HG03280 (cell line): ENCODE measurements at regions not wholly inside any gene's neighbourhood (a gene's known extent, or its start where the extent isn't known, plus 50 kb on each side); places are given as distances from the start of the nearest gene placed in this dataset.
"Not testable (repeated sequence)": the region's sequence is repeated elsewhere in the genome, so short reads cannot be mapped to it uniquely, and the experiment has no call there.

Experiments
- ATAC-seq: cut with Tn5 transposase; IDR thresholded peaks from one replicate; pipeline ENCODE4 v1.9.1; 2021; ENCODE audit warnings: mild to moderate bottlenecking, moderate library complexity; ENCODE audit not compliant: unreplicated experiment

GRCh38 chr5:57725658-57726504, 243.3 kb upstream of the ACTBL2 start:
- no peak for ATAC-seq

GRCh38 chr5:57724836-57725235, 242.2 kb upstream of the ACTBL2 start:
- no peak for ATAC-seq

- ATAC-seq, result no peak
Measured at GRCh38 chr5:57721226-57721625, 238.6 kb upstream of the ACTBL2 start.

DNA sequence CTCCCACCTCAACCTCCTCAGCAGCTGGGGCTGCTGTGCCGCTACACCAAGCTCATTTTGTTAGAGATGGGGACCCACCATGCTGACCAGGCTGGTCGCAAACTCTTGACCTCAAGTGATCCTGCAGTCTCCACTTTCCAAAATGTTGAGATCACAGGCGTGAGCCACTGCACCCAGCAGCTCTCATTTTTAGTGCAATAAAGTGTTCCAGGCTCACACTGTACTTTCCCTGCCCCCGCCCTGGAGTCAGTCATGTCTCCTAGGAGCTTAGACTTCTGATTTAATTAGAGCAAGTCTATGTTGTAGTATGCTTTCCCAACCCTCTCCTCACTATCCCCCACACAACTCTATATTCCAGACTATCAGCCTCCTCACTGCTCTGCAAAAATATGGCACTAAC, 238.0 kb upstream of the ACTBL2 start:
- ATAC-seq, result no peak

DNA sequence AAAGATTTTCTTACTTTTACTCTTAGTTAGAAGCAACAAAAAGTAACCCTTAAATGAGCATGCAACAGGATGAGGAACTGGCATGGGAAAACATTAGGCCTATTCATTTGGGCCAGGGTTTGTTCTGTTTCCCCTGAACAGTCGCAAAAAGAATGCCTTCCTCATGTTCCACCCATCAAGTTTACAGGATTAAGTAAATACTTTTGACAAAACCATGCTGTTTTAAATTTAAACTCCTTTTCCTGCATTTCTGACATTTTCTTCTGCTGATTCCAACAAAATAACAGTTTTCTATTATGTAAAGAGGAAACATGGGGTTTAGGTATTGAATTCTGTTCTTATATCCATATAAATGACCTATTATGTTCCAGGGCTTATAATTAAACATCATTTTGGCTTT, 236.6 kb upstream of the ACTBL2 start:
- no peak for ATAC-seq

GRCh38 chr5:57718155-57718554, 235.5 kb upstream of the ACTBL2 start:
- no peak for ATAC-seq

DNA sequence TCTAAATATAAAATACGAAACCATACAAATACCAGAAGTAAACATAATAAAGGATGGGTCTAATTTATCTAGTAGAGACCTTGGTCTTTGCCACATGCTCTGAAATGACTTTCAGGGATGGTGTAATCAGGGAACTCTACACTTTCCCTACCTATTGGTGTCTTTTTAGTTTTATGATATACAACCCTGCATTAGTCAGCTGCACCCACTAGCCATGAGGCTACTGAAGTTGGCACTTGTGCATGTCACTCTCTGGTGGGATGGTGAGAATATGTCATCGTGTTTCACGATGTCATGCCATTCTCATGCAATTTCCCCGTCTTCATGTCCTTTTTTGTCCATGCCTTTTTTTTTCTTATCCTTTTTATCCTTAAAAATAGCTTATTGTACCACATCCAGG, 234.9 kb upstream of the ACTBL2 start:
- ATAC-seq, result no peak

DNA sequence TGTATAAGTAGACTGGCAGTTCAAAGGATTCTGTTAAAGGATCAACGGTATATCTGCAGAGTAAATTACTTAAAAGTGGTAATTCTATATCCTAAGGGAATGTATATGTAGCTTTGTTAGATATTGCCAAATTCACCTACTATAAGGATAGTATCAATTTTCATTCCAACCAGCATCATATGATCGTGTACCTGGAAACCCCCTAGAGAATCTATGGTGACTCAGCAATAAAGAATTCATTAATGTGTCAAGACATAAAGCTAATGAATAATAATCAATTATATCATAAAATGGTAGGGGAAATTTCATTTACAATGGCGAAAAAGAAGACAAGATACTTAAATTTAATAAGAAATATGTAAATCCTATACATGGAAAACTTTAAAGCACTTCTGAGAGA, 234.1 kb upstream of the ACTBL2 start:
- ATAC-seq, result no peak

DNA sequence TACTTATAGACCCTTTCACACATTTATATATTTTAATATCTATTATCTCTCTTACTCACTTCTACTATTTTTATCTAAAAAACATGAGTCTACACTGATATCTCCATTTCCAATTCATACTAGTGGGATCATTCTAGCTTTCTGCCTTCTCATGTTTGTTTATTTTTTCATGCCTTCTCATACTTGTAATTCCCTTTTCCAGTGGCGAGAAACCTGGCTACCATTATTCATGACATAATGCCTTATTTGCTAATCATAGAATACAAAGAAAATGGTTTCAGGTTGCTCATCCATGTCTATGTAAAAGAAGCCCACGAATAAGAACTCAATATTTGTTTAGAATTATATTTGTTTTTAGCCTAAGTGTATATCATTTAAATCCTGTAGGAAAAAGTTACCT, 232.7 kb upstream of the ACTBL2 start:
- no peak for ATAC-seq

DNA sequence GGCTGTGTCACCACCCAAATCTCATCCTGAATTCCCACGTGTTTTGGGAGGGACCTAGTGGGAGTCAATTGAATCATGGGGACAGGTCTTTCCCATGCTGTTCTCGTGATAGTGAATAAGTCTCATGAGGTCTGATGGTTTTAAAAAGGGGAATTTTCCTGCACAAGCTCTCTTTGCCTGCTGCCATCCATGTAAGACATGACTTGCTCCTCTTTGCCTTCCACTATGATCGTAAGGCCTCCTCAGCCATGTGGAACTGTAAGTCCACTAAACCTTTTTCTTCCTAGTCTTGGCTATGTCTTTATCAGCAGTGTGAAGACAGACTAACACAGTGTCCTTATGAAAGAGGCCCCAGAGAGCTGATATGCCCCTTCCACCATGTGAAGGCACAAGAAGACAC, 230.9 kb upstream of the ACTBL2 start:
- ATAC-seq, result not testable (repeated sequence)

DNA sequence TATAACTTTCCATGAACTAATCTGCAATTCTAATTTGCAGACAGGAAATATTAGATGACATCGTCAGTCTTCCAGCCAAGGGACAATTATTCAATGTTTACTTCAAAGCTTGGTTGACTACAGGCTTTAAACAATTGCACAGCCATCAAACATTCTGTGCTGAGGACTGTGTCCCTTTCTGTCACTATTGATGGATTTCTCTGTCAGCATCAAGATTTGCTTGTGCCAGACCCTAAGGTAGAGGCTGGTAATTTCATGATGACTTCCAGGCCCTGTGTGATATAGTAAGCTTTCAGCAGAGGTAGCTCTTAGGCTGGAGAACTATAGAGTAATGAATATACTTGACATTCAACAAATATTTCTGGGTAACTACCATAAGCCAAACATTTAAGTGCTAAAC, 229.3 kb upstream of the ACTBL2 start:
- no peak for ATAC-seq

DNA sequence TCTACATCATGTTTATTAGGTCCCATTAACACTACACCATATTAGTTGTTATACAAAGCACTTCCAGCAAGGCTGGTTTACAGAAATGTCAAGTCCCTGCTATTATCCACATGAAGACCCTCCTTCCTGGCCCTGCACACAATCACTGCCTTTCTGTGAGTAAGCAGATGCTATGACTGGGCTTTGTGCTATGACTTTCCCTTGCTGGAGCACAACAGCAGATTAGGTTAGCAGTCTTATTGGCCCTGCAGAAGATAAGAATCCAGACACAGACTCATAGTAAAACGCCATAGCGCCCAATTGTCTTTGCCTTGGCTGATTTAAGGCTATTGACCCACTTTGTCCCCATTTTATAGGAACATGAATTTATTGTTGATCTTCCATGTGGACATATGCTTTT, 228.9 kb upstream of the ACTBL2 start:
- ATAC-seq, result no peak

GRCh38 chr5:57710126-57710525, 227.5 kb upstream of the ACTBL2 start:
- ATAC-seq, result no peak

GRCh38 chr5:57705769-57706168, 223.2 kb upstream of the ACTBL2 start:
- ATAC-seq, result no peak

DNA sequence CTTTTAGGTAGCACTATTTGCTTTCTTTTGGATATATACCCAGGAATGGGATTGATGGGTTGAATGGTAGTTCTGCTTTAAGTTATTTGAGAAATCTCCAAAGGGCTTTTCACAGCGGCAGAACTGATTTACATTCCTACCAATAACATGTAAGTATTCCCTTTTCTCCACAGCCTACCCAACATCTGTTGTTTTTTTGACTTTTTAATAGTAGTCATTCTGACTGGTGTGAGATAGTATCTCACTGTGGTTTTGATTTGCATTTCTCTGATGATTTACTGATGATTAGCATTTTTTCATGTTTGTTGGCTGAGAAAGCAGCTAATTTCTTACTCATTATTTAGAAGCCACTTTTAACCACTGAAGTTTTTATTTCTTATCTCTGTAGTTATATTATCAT, 221.1 kb upstream of the ACTBL2 start:
- no peak for ATAC-seq

- no peak for ATAC-seq
Measured at GRCh38 chr5:57700484-57700883, 217.9 kb upstream of the ACTBL2 start.

DNA sequence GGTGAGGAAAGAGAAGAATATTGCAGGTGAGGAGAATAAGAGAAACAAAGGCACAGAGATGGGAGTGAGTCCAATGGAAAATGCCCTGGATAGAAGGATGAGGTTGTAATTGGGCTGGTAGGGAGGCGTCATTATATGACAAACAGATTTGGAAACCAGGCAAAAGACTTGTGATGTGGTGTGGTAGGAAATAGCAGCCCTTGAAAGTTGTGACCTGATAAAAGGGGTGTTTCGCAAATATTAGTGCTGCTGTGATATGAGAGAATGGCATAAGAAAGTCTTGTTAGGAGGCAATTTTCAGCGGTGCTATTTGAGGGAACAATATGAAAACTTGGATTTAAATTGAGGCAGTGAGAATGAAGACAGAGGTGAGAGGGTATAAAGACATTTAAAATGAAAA, 217.5 kb upstream of the ACTBL2 start:
- no peak for ATAC-seq

DNA sequence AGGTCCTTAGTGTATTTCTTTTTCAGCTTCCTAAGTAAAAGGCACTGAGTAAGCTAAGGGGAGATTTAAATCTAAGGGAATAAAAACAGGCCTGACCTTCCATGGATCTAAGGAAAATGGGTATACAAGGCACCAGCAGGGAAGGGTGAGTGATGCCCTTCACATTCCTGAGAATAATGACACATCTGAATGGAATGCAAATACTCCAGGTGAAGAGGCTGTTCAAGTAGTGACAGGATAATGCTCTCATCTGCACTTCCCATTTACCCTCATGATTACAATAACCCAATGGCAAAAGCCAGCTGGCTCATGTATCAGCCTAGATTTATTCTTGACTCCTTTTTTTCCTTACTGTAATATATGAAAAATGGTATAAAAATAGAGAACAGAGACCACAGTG, 216.2 kb upstream of the ACTBL2 start:
- no peak for ATAC-seq

GRCh38 chr5:57698086-57698485, 215.5 kb upstream of the ACTBL2 start:
- ATAC-seq, result no peak

DNA sequence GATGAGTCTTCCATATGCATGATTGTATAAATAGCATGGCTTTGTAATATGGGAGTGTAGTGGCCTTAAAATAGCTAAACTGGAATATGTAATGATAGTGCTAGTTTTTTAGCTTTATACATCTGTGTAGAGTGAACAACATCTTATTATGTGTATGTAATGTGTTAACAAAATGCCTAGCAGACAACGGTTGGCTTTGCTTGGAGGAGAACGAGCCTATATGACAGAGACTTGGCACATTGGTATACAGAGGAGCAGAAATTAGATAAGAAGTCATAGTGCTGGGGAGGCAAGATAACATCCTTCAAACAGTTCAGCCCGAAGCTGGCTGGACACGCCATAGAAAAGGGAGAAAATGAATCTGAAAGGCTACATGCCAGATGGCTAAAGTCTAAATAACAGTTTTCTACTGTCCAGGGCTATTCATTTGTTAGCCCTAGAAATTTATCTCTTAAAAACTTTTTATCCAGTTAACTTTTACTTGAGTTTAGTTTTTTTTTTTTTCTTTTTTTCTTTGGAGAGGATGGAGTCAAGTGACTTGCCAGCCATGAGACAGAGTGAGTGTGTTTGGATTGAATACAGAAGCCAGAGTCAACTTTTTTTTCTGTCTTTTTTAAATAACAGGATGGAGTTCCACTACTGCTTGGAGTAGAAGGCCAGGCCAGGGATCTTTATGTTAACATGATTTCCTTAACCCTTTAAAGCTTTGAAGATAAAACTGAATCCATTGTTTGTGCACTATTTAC, 214.4 kb upstream of the ACTBL2 start:
- ATAC-seq, result no peak

GRCh38 chr5:57696389-57696769, 213.8 kb upstream of the ACTBL2 start:
- ATAC-seq, result no peak

DNA sequence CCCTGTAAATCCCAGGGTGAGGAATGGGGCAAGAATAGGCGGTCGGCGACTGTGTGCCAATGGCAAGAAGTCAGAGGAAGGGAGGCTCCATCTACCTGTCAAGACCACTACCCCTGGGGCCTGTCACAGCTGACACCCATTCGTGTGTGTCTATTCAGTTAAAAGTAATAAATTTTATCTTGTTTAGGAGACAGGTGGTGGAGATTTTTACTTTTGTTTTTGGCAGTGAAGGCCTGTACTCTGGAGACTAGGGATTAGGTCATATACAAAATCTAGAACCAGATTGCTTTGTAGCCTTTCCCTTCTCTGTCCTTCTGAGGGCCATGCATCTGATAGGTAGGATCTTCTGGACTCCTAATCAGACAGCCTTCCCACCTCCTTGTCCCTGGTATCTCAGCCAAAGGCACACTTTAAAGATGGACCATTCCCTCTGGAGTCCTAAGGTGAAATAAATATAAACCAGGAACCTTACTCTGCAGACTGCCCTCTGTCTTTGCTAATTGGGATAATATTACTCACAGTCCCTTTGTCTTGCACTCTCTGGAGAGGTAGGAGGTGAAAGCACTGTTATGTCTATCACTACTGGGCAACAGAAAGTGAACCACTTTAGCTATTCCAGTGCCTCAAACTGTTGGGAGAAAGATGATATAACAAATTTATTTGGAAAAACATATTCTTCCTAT, 213.2 kb upstream of the ACTBL2 start:
- no peak for ATAC-seq
